GM21367 (cell line): ENCODE measurements at regions not wholly inside any gene's neighbourhood (a gene's known extent, or its start where the extent isn't known, plus 50 kb on each side); places are given as distances from the start of the nearest gene placed in this dataset.
"Not testable (repeated sequence)": the region's sequence is repeated elsewhere in the genome, so short reads cannot be mapped to it uniquely, and the experiment has no call there.

Experiments used
- ATAC-seq: cut with Tn5 transposase; IDR thresholded peaks from one replicate; pipeline ENCODE4 v1.9.1; 2021; ENCODE audit not compliant: unreplicated experiment

GRCh38 chr2:201568217-201568820, 75.0 kb downstream of the TMEM237 start:
- ATAC-seq = no peak

DNA sequence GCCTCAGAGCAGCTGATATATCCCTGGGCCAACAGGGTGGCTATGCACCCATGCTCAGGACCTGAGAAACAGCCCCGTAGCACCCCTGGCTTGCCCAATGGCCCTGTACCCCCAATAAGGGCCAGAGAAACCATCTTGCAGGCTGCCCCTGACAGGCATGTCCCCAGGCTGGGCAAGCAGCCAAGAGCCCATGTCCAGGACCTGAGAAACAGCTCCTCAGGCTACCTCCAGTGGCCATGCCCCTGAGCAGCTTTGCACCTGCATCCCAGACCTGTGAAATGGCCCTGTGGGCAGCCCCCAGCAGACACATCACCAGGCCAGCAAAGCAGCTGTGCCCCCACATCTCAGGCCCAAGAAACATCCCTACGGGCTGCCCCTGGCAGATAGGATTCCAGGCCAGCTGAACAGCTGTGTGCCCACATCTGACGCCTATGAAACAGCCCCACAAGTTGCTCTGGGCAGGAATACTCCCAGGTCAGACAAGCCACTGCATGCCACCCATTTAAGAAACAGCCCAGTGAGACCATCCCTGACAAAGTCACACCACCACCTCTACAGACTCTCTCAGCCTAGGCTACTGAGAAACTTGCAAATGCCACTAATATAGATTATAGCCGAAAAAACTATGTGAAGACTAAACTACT, 84.1 kb downstream of the TMEM237 start:
- no peak for ATAC-seq

DNA sequence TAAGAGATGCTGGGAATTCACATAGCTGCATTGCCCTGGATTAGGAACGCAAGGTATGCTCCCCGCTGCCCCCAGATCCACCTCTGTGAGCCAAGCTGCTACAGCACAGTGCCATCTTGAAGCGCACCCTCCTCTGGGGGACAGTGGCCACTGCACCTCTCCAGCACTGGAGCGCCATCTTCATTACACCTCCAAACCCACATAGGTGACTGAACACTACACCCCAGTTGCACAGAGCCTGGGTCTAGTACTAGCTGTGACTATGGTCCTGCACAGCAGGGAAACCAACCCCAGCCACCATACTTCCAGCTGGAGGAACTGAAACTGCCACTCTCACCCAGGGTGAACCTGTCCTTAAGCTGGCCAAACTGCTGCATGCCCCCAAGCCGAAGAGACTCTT, 84.6 kb downstream of the TMEM237 start:
- ATAC-seq = no peak

GRCh38 chr2:201558232-201558631, 85.1 kb downstream of the TMEM237 start:
- ATAC-seq = no peak

GRCh38 chr2:201551901-201552300, 91.4 kb downstream of the TMEM237 start:
- ATAC-seq = no peak

DNA sequence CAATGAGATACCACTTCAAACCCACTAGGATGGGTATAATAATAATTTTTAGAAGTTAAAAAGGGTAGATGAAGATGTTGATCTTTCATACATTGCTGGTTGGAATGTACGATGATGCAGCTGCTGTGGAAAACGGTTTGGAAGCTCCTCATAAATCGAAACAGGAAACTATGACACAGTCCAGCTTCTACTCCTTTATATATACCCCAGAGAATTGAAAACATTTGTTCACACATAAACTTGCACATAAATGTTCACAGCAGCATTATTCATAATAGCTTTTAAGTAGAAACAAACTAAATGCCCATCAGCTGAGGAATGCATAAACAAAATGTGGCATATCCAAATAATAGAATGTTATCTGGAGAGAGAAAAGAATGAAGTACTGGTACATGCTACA, 95.0 kb downstream of the STRADB start:
- no peak for ATAC-seq

DNA sequence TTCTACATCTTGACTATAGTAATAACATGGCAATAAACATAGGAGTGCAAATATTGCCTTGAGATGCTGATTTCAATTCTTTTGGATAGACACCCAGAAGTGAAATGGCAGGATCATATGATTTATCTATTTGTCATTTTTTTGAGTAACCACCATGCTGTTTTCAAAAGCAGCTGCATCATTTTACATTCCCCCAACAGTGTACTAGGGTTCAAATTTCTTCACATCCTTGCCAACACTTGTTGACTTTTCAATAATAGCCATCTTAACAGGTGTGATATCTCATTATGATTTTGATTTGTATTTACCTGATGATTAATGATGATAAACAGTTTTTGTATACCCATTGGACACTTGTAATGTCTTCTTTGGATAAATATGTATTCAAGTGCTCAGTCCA, 90.8 kb downstream of the STRADB start:
- ATAC-seq = no peak

DNA sequence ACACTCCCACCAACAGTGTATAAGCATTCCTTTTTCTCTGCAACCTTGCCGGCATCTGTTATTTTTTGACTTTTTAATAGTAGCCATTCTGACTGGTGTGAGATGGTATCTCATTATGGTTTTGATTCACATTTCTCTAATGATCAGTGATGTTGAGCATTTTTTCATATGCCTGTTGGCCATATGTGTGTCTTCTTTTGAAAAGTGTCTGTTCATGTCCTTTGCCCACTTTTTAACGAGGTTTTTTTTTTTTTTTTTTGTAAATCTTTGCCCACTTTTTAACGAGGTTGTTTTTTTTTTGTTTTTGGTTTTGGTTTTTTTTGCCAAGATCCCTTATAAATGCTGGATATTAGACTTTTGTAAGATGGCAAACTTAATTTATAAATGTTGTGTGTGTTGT, 87.7 kb downstream of the STRADB start:
- ATAC-seq = not testable (repeated sequence)

- no peak for ATAC-seq
Measured at GRCh38 chr2:201538025-201538424, 86.5 kb downstream of the STRADB start.

- ATAC-seq = no peak
Measured at GRCh38 chr2:201536754-201537153, 85.2 kb downstream of the STRADB start.

GRCh38 chr2:201536046-201536445, 84.5 kb downstream of the STRADB start:
- ATAC-seq = no peak

DNA sequence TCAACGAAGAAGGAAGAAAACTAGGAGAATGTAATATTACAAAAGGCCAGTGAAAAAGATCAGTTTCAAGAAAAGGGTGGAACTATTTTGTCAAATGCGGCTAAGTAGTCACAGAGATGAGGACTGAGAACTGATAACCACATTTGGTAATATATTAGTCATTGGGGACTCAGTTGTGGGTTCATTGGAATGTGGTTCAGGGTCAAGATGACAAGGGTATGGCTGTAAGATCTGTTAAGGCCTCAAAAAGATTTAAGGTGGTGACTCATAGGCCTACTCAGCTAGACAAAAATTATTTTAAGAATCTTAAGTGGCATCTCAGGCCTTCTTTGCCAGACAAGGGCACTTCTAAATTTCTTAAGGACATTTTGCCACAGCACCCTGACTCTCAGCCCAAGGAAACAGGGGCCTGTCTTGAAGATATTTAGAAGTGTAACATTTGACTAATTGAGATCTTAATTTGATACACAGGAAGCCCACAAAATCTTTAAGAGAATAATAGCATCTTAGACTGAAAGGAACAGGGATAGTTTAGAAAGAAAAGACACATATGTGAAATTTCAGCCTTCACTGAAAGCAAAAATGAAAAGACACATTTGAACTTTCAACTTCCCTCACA, 81.3 kb downstream of the STRADB start:
- peak; percentile 84 for ATAC-seq
